Brain microvascular endothelial cell (primary cell): ENCODE measurements at regions not wholly inside any gene's neighbourhood (a gene's known extent, or its start where the extent isn't known, plus 50 kb on each side); places are given as distances from the start of the nearest gene placed in this dataset.

Experiments used
- DNase-seq: peaks from one replicate; pipeline ENCODE4 v3.0.0-alpha.2; 2020
- H3K27ac ChIP-seq: fragments of 250-450 bp; sonication (Bioruptor Pico); 2 replicates; pipeline ENCODE4 v1.5.1; 2020; ENCODE audit warnings: mild to moderate bottlenecking, moderate library complexity
- H3K27me3 ChIP-seq: fragments of 250-450 bp; sonication (Bioruptor Pico); replicated peaks from 2 replicates; pipeline ENCODE4 v1.5.1; 2020; ENCODE audit warnings: mild to moderate bottlenecking
- H3K36me3 ChIP-seq: fragments of 250-450 bp; sonication (Bioruptor Pico); replicated peaks from 2 replicates; pipeline ENCODE4 v1.5.1; 2020; ENCODE audit warnings: mild to moderate bottlenecking
- H3K4me3 ChIP-seq: 2 replicates; pipeline ENCODE4 v1.5.1; 2011; ENCODE audit warnings: low read depth, mild to moderate bottlenecking, control low read depth, low read length, moderate library complexity
- CTCF ChIP-seq: IDR thresholded peaks from 2 replicates; pipeline ENCODE4 v1.5.1; 2011; ENCODE audit warnings: low read depth, mild to moderate bottlenecking, moderate library complexity, low read length, control low read depth, inconsistent platforms; ENCODE audit errors: missing control alignments
- in situ Hi-C: cut with HindIII; loops from 2 replicates; pipeline ENCODE4 v1.10.0; 2017; ENCODE audit warnings: low sequenced_read_pairs, low pct_ligation_motif_present

GRCh38 chr4:125062115-125063050 is 252.4 kb upstream of the FAT4 start:
- Histone ChIP-seq H3K27me3 (no peaks in the 10 kb centered on the region), H3K36me3 (no peaks in the 10 kb centered on the region), H3K4me3 (no peak overlapping the region), H3K27ac (no peak overlapping the region)
- DNase-seq: no peak
- no peak for TF ChIP-seq CTCF
- in situ Hi-C loops: no loop called here

GRCh38 chr4:125060376-125060775 is 254.4 kb upstream of the FAT4 start:
- H3K4me3 ChIP-seq: no peak overlapping the region
- no peak for DNase-seq
- in situ Hi-C loops: no loop called here
- TF ChIP-seq CTCF: no peak
- no peaks in the 10 kb centered on the region for H3K27me3 ChIP-seq
- H3K27ac ChIP-seq: no peak overlapping the region
- no peaks in the 10 kb centered on the region for H3K36me3 ChIP-seq

DNA sequence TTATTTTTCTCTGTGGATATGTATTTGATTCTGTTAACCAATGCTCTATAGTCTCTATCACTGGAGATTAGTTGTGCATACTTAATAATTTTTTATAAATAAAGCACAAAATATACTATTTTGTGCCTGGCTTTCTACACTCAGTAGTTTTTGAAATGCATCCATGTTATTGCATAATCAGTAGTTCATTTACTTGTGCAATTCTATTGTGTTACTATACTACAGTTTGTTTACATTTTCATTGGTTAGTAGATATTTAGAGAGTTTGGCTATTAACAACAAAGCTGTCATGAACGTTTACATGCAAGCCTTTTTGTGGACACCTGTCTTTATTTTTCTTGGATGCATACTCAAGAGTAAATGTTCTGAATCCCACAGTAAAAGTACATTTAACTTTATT is 265.0 kb upstream of the FAT4 start:
- no peaks in the 10 kb centered on the region for H3K36me3 ChIP-seq
- no peak overlapping the region for H3K4me3 ChIP-seq
- in situ Hi-C loops: no loop called here
- no peak overlapping the region for H3K27ac ChIP-seq
- H3K27me3 ChIP-seq: no peaks in the 10 kb centered on the region
- DNase-seq: no peak
- no peak for TF ChIP-seq CTCF

DNA sequence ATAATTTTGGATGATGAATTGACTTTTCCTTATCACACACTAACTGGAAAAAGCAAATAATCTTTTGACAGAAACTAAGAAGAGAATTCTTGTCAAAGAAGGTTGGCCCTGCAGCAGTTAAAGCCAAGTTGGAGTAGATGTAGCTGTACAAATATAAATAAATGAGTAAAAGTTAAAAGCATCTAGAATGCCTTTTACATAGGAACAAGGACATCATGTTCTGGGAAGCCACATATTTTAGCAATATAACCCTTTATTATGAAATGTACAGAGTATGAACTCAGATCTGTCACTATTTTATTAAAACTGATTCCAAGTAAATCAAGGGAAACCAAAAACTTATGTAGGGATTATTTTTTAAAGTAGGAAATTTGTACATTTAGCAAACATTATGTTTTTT is 269.4 kb upstream of the FAT4 start:
- TF ChIP-seq CTCF: no peak
- in situ Hi-C loops: no loop called here

GRCh38 chr4:125044886-125045285 is 269.9 kb upstream of the FAT4 start:
- Histone ChIP-seq H3K27me3 (no peaks in the 10 kb centered on the region), H3K4me3 (no peak overlapping the region), H3K36me3 (no peaks in the 10 kb centered on the region), H3K27ac (no peak overlapping the region)
- no peak for TF ChIP-seq CTCF
- in situ Hi-C loops: no loop called here
- no peak for DNase-seq

More for the DNA sequence above, 269.4 kb upstream of the FAT4 start:
- no peaks in the 10 kb centered on the region for H3K36me3 ChIP-seq
- H3K4me3 ChIP-seq: no peak overlapping the region
- H3K27me3 ChIP-seq: no peaks in the 10 kb centered on the region
- H3K27ac ChIP-seq: no peak overlapping the region
- no peak for DNase-seq

- Histone ChIP-seq H3K36me3 (no peaks in the 10 kb centered on the region), H3K4me3 (no peak overlapping the region), H3K27ac (no peak overlapping the region), H3K27me3 (no peaks in the 10 kb centered on the region)
- no peak for TF ChIP-seq CTCF
- in situ Hi-C loops: no loop called here
- no peak for DNase-seq
These were observed 271.3 kb upstream of the FAT4 start for GRCh38 chr4:125043486-125043885.
